GM19238 (cell line): ENCODE measurements at regions not wholly inside any gene's neighbourhood (a gene's known extent, or its start where the extent isn't known, plus 50 kb on each side); places are given as distances from the start of the nearest gene placed in this dataset.

Experiments used
- DNase-seq: peaks from one replicate; pipeline ENCODE4 v3.0.0; 2011; ENCODE audit warnings: low spot score; ENCODE audit not compliant: insufficient read length

GRCh38 chr1:23639460-23640095, 52.0 kb upstream of the RPL11 start:
- no peak for DNase-seq

GRCh38 chr1:23638786-23639241, 52.8 kb upstream of the RPL11 start:
- no peak for DNase-seq

- no peak for DNase-seq
Observed at GRCh38 chr1:23638188-23638619, 53.4 kb upstream of the RPL11 start.

GRCh38 chr1:23636009-23636408, 55.6 kb upstream of the RPL11 start:
- DNase-seq: no peak

- DNase-seq: peak; percentile 74
Observed at GRCh38 chr1:23634840-23635651, 56.6 kb upstream of the RPL11 start.

GRCh38 chr1:23634518-23634839, 57.1 kb upstream of the RPL11 start:
- DNase-seq: no peak

GRCh38 chr1:23632479-23633160, 59.0 kb upstream of the RPL11 start:
- DNase-seq: no peak

- no peak for DNase-seq
Observed at GRCh38 chr1:23629708-23630290, 61.8 kb upstream of the RPL11 start.

- no peak for DNase-seq
Observed at GRCh38 chr1:23628951-23629387, 62.6 kb upstream of the RPL11 start.

GRCh38 chr1:23627069-23627735, 64.4 kb upstream of the RPL11 start:
- no peak for DNase-seq

- DNase-seq: no peak
Observed at GRCh38 chr1:23625929-23626535, 65.6 kb upstream of the RPL11 start.

- DNase-seq: no peak
Observed at GRCh38 chr1:23625459-23625858, 66.1 kb upstream of the RPL11 start.

GRCh38 chr1:23624440-23624839, 65.1 kb upstream of the ID3 start:
- DNase-seq: no peak

- no peak for DNase-seq
Observed at GRCh38 chr1:23622284-23622683, 63.0 kb upstream of the ID3 start.

GRCh38 chr1:23620605-23621004, 61.3 kb upstream of the ID3 start:
- DNase-seq: no peak

GRCh38 chr1:23619299-23620188, 60.2 kb upstream of the ID3 start:
- peak; percentile 75 for DNase-seq

- DNase-seq: no peak
Observed at GRCh38 chr1:23618586-23619083, 59.3 kb upstream of the ID3 start.

GRCh38 chr1:23617084-23617521, 57.8 kb upstream of the ID3 start:
- DNase-seq: no peak

- no peak for DNase-seq
Observed at GRCh38 chr1:23616292-23616824, 57.1 kb upstream of the ID3 start.
